GM13977 (cell line): ENCODE measurements at regions not wholly inside any gene's neighbourhood (a gene's known extent, or its start where the extent isn't known, plus 50 kb on each side); places are given as distances from the start of the nearest gene placed in this dataset.

Source experiments
- DNase-seq: peaks from one replicate; pipeline ENCODE4 v3.0.0; 2012; ENCODE audit warnings: low spot score
- in situ Hi-C: fragments of 300-500 bp; cut with MboI; formaldehyde crosslinking; loops from one replicate; pipeline ENCODE4 v1.12.0; 2022; ENCODE audit warnings: low sequenced_read_pairs, low pct_unique_long_range_greater_than_20kb, mixed read lengths, inconsistent platforms; ENCODE audit not compliant: unreplicated experiment
- TF ChIP-seq, protein P1 (sequence below): IDR thresholded peaks from 2 replicates; pipeline ENCODE4 v1.5.1; 2012; ENCODE audit warnings: mild to moderate bottlenecking, control low read depth; ENCODE audit not compliant: insufficient read depth; ENCODE audit errors: extremely low read depth, missing control alignments

DNA sequence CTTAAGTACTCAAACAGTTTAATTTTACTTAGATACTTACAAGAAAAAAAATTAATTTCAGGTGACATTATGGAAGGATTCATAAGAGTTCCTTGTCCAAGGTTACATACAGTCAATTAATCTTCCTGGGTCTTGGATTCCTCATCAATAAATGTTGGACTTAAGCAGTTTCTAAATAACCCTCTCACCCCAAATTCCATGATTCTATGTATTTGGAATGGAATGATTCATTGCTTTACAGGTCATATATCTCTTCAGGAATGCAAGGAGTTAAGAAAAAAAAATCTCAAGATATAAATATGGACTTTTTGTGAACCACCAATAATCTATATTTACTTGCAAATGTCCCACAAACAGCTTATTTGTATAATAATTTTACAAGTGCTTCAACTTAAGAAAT lies 84.2 kb upstream of the BMP4 start:
- no peak for DNase-seq
- TF ChIP-seq, protein P1, sequence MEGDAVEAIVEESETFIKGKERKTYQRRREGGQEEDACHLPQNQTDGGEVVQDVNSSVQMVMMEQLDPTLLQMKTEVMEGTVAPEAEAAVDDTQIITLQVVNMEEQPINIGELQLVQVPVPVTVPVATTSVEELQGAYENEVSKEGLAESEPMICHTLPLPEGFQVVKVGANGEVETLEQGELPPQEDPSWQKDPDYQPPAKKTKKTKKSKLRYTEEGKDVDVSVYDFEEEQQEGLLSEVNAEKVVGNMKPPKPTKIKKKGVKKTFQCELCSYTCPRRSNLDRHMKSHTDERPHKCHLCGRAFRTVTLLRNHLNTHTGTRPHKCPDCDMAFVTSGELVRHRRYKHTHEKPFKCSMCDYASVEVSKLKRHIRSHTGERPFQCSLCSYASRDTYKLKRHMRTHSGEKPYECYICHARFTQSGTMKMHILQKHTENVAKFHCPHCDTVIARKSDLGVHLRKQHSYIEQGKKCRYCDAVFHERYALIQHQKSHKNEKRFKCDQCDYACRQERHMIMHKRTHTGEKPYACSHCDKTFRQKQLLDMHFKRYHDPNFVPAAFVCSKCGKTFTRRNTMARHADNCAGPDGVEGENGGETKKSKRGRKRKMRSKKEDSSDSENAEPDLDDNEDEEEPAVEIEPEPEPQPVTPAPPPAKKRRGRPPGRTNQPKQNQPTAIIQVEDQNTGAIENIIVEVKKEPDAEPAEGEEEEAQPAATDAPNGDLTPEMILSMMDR = no peak
- in situ Hi-C loops = no loop called here

DNA sequence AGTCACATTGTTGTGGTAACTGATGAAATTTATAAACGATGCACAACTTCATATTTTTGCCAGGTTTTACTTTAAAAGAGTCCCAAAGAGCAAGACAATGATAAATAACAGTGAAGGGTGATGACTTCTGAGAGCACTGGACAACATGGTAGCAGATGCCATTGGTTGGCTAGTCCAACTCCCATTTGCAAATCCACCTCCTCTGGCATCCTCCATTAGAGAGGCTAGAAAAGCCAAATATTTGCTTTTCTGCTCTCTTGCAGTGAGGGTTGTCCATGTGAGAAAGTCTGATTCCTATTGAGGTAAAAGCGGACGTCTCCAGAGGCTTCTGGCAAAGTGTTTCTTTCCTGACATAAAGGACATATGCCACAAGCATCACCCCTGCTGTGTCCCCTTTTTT lies 89.6 kb upstream of the BMP4 start:
- TF ChIP-seq, protein P1 = no peak
- in situ Hi-C loops = no loop called here
- no peak for DNase-seq

DNA sequence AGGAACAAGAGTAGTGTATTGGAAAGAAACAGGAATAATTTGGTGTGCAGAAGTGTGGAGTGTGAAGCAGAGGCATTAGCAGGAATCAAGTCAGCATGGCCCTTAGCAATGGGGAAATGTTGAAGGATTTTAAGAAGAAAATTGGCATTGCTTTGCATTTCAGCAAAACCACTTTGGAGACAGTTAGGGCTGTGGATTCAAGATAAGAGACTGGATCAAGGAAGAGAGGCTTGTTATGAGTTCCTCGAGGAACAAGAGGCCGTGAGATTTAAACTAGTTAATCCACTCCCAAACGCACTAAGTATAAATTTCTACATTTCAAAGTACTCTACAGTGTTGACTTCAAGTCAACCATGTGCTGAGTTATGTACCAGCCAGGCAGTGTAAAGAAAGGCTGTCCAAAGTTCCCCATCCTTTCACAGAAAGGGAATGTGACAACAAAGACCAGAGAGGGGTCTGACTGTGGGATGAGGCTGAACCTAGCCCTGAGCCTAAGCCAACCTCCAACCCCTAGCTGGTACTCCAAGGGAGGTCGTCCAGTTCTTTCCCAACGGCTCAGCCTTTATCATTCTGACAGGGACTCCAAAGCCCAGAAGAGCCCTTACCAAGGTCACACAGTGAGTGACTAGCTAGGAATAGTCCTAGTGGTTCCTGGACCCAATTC lies 91.2 kb upstream of the BMP4 start:
- no peak for DNase-seq
- in situ Hi-C loops = no loop called here
- TF ChIP-seq, protein P1 = no peak

DNA sequence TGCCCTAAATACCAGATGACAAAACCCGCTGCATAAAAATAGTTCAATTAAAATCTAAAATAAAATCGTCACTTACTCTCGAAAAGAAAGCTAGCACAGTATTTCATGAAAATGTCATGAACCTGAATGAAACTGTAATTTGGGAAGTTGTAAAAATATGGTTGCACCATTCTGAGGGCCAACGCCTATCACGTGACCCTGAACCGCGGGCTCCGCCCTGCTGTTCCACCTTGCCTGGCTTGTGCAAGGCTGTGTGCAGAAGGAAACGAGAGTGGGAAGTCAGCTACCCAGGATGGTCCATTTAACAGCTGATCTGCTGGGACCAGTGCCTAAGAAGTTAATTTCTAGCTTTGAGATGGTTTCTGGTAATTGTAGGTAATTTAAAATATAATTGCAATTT lies 91.7 kb upstream of the BMP4 start:
- TF ChIP-seq, protein P1 = no peak
- no peak for DNase-seq
- in situ Hi-C loops = no loop called here

DNA sequence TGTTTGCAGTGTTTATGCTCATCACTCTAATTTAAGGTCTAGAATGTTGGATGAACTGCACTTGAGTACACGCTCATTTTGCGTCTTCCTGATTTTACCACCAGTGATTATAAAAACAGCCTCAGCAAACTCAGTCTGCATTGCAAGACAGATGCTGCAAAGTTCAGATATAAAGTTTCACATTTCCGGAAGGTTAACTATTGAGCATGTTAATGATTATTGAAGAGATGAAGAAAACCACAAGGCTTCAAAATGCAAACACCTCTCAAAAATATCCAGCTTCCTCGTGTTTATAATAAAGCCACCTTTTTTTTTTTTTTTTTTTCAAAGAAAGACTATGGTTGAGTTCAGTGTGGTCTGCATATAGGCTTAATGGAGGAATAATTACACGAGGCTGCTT lies 92.1 kb upstream of the BMP4 start:
- in situ Hi-C loops = no loop called here
- TF ChIP-seq, protein P1 = no peak
- no peak for DNase-seq

DNA sequence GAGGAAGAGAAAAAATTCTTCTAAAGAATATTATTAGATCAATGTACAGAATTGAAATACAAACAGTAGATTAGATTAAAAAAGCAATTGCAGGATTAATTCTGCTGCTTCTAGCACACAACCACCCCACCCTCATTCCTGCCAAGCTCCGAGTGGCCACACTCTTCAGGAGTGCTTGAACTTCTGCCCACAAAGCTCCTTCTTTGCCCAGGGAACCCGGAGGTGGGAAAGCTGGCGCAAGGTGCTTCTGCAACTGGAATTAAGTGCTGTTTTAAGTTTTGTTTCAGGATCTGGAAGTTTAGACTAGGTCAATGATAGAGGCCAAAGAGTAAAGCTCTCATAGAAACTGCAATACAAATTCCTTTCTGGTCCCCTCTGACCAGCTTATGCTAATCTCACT lies 94.1 kb upstream of the BMP4 start:
- no peak for DNase-seq
- in situ Hi-C loops = no loop called here
- TF ChIP-seq, protein P1 = no peak

DNA sequence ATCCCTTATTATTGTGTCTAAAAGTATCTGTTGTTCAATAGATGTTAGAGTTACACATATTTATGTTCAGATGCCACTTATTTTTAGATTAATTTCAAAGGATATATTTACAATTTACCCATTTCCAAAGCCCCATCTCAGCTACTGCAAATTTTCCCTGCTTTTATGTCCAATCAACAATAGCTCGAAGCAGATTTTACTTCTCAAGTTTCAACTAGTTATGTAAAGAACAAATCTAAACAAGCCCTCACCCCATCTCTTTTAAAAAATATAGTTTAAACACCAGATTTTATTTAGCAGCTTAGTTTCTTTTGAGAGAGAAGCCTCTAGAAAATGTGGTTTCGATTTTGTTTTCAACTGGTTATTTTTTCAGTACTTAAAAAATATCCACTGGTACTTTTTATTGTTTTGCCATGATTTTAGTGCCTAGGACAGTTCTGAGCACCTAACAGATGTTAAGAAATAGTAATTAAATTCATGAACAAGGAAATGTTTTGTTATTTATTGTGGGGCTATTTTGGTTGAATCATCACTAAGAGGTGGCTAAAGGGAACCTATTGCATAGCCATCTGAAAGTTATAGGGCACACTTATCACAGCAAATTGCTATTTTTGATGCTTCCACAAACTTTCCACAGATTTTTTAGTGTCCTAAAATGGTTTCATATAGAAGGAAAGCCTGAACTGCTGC lies 96.2 kb upstream of the BMP4 start:
- TF ChIP-seq, protein P1 = no peak
- no peak for DNase-seq
- in situ Hi-C loops = no loop called here
